Activated CD4-positive, alpha-beta T cell treated with anti-CD3 and anti-CD28 coated beads for 36 hours (primary cell): ENCODE measurements at regions not wholly inside any gene's neighbourhood (a gene's known extent, or its start where the extent isn't known, plus 50 kb on each side); places are given as distances from the start of the nearest gene placed in this dataset.

Source experiments
- ATAC-seq: fragments of 200-7000 bp; cut with Tn5 transposase; one replicate; pipeline ENCODE4 v1.10.0; 2021; ENCODE audit warnings: mild to moderate bottlenecking, moderate library complexity
- CTCF ChIA-PET: fragments of 350-600 bp; sonication (Branson Sonifier 250); formaldehyde crosslinking; loops from one replicate; lab custom pipeline; 2021; ENCODE audit warnings: antibody characterized with exemption; lab: Charles Lee
- POLR2A ChIA-PET: fragments of 350-600 bp; sonication (Branson Sonifier 250); formaldehyde crosslinking; loops from one replicate; lab custom pipeline; 2021; ENCODE audit warnings: antibody characterized with exemption, inconsistent platforms; lab: Charles Lee
- DNase-seq: peaks from one replicate; pipeline ENCODE4 v3.0.0-alpha.2; 2020
- H3K27ac Mint-ChIP-seq: one replicate; pipeline ENCODE4 v1.8.0; 2021; ENCODE audit warnings: mixed read lengths
- H3K27me3 Mint-ChIP-seq: one replicate; pipeline ENCODE4 v1.8.0; 2021; ENCODE audit warnings: mixed read lengths
- H3K36me3 Mint-ChIP-seq: one replicate; pipeline ENCODE4 v1.8.0; 2021; ENCODE audit warnings: low read depth, mixed read lengths
- H3K4me1 Mint-ChIP-seq: one replicate; pipeline ENCODE4 v1.8.0; 2021; ENCODE audit warnings: mixed read lengths
- H3K4me3 Mint-ChIP-seq: one replicate; pipeline ENCODE4 v1.8.0; 2021; ENCODE audit warnings: mild to moderate bottlenecking, moderate library complexity, mixed read lengths
- H3K9me3 Mint-ChIP-seq: one replicate; pipeline ENCODE4 v1.8.0; 2021; ENCODE audit warnings: low read depth, mixed read lengths
- intact Hi-C, 2 experiments: fragments of 100-400 bp; cut with DNase I in 1 of 2; cut with micrococcal nuclease in 1 of 2; formaldehyde crosslinking; loops; one replicate each; pipeline versions ENCODE4 v1.14.2 to v1.15.1; 2022 to 2024; cut with DNase I, micrococcal nuclease

DNA sequence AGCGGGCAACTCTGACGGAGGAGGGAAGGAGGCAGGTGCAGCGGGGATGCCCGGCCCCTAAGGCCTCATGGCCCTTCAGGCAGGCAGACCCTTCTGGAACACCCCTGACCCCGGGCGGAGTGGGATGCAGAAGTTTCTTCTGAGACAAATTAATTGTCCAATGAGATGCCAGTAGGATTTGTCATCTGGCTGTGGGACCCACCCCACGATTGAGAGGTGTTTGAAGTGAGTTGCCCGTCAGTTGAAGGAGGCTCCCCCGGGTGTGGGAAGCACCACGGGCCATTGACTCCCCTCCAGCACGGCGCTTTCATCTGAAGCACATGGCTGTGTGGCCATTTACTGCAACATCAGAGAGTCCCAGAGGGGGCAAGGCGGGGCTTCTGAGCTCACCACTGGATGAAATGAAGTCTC lies 527.8 kb downstream of the BRD1 start:
- intact Hi-C loops = loop anchor here in 1 of 2 experiments (10.0 kb wide), 1 partner anchor 725 kb away; no protein-coding TSS in a partner anchor

GRCh38 chr22:49298834-49299750 lies 528.6 kb downstream of the BRD1 start:
- Mint-ChIP-seq H3K27ac (no peak overlapping the region), H3K4me1 (no peaks in the 10 kb centered on the region), H3K9me3 (no peaks in the 10 kb centered on the region), H3K36me3 (no peaks in the 10 kb centered on the region), H3K4me3 (no peak overlapping the region), H3K27me3 (peaks cover 7% of the 10 kb centered on the region)
- intact Hi-C loops = no loop called here
- CTCF ChIA-PET = no interaction called here
- POLR2A ChIA-PET = no interaction called here
- DNase-seq (no peak), ATAC-seq (no peak)

More for the DNA sequence above, 527.8 kb downstream of the BRD1 start:
- Mint-ChIP-seq H3K27ac (no peak overlapping the region), H3K4me3 (no peak overlapping the region), H3K36me3 (no peaks in the 10 kb centered on the region), H3K9me3 (no peaks in the 10 kb centered on the region), H3K27me3 (peaks cover 7% of the 10 kb centered on the region), H3K4me1 (no peaks in the 10 kb centered on the region)
- DNase-seq (no peak), ATAC-seq (no peak)
- ChIA-PET POLR2A (no interaction called here), CTCF (no interaction called here)

DNA sequence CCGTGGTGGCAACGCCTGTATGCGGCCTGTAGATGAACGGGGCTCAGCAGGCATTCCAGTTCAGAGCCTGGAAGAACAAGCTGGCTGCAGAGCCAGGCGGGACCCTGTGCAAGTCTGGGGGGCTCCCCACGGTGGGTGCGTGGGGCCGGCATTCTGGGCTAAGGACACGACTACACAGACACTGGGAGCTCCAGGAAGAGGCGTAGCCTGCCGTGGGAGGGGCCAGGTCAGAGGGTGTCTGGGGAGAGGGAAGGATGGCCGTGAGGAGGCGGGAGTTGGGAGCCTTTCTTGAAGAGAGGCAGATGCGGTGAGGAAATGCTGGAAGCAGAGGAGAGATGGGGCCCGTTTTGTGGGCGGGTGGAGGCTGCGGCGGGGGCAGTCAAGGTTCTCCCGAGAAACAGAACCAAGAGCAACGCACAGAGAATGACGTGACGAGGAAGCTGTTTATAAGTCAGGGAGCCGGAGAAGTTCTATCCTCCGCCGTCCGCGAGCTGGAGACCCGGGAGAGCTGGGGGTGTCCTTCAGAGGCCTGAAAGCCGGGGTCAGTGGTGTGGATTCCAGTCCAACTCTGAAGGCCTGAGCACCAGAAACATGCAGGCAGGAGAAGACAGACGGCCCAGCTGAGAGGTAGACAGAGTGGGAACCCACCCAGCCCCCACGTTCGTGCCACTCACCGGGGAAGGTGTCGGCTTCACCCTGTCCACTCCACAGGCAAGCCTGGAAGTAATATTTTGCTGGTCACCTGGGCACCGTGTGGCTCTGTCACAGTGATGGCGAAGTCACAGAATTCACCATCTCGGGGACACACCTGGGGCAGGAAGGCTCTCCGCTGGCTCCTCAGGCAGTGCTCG lies 529.6 kb downstream of the BRD1 start:
- Mint-ChIP-seq H3K4me3 (no peak overlapping the region), H3K27me3 (peaks cover 2% of the 10 kb centered on the region), H3K4me1 (no peaks in the 10 kb centered on the region), H3K36me3 (no peaks in the 10 kb centered on the region), H3K9me3 (peaks cover 4% of the 10 kb centered on the region), H3K27ac (no peak overlapping the region)
- DNase-seq (no peak), ATAC-seq (no peak)
- intact Hi-C loops = no loop called here
- ChIA-PET CTCF (no interaction called here), POLR2A (no interaction called here)

DNA sequence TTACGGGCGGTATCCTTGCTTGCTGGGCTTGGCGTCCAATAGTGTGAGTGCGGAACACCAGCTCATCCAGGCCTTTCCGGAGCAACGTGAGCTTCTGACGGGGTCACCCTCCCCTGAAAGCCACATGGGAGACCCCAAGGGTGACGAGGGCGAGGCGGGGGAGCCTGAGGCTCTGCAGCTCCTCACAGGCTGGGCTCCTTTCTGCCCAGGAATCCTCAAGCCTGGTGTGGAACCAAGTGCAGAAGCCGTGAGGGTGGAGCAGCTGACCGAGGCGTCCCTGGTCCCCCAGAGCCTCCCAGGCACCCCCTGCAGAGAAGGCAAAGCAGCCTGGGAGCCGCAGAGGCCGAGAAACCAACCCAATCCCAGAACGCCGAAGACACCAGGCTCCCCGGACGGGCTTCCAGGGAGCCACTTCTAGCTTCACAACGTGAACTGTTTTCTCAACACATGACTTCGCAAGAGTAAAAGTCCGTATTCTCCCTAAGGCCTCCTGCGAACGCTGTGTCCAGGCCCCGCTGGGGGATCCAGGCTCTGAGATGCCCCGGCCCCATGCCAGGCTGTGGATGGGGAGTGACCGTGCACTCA lies 530.3 kb downstream of the BRD1 start:
- ATAC-seq (no peak), DNase-seq (no peak)
- H3K4me1 Mint-ChIP-seq = no peaks in the 10 kb centered on the region
- H3K4me3 Mint-ChIP-seq = no peak overlapping the region
- H3K9me3 Mint-ChIP-seq = peaks cover 4% of the 10 kb centered on the region
- no peaks in the 10 kb centered on the region for H3K36me3 Mint-ChIP-seq
- ChIA-PET CTCF (interaction anchor here (0.5 kb wide), 1 partner anchor 101 kb away, joined by 3 read pairs; no protein-coding TSS in a partner anchor), POLR2A (no interaction called here)
- intact Hi-C loops = no loop called here
- no peak overlapping the region for H3K27ac Mint-ChIP-seq
- no peaks in the 10 kb centered on the region for H3K27me3 Mint-ChIP-seq

DNA sequence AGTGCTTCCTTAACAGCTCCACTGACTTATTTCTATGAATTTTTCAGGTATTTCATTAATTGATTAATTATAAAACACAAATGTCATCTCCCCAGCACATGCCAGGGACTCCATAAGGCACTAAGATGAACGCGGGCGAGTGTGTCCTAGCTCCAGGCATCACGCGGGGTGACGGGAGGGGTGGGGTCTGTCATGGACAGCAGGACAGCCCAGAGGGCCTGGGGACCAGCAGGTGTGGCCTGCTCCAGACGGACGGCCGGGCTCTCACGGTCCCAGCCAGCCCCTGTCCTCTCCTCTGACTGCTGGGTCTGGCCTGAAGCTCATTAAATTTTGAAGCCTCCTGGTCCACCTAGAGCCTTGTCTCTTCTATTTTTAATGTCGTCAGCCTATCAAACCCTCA lies 531.1 kb downstream of the BRD1 start:
- H3K27ac Mint-ChIP-seq = no peak overlapping the region
- DNase-seq = no peak

GRCh38 chr22:49295851-49296560 lies 531.7 kb downstream of the BRD1 start:
- Mint-ChIP-seq H3K4me3 (no peak overlapping the region), H3K27me3 (peaks cover 3% of the 10 kb centered on the region), H3K4me1 (no peaks in the 10 kb centered on the region), H3K36me3 (no peaks in the 10 kb centered on the region), H3K9me3 (peaks cover 4% of the 10 kb centered on the region), H3K27ac (no peak overlapping the region)
- ATAC-seq (no peak), DNase-seq (no peak)
- ChIA-PET POLR2A (no interaction called here), CTCF (no interaction called here)
- intact Hi-C loops = no loop called here

More for the DNA sequence above, 531.1 kb downstream of the BRD1 start:
- Mint-ChIP-seq H3K9me3 (peaks cover 4% of the 10 kb centered on the region), H3K4me3 (no peak overlapping the region), H3K36me3 (no peaks in the 10 kb centered on the region), H3K27me3 (peaks cover 2% of the 10 kb centered on the region), H3K4me1 (no peaks in the 10 kb centered on the region)
- POLR2A ChIA-PET = no interaction called here
- CTCF ChIA-PET = no interaction called here
- no peak for ATAC-seq
- intact Hi-C loops = no loop called here

- no peaks in the 10 kb centered on the region for H3K36me3 Mint-ChIP-seq
- no peak overlapping the region for H3K4me3 Mint-ChIP-seq
- H3K4me1 Mint-ChIP-seq = no peaks in the 10 kb centered on the region
- peaks cover 4% of the 10 kb centered on the region for H3K9me3 Mint-ChIP-seq
- ATAC-seq (no peak), DNase-seq (no peak)
- CTCF ChIA-PET = no interaction called here
- peaks cover 4% of the 10 kb centered on the region for H3K27me3 Mint-ChIP-seq
- H3K27ac Mint-ChIP-seq = no peak overlapping the region
- POLR2A ChIA-PET = no interaction called here
- intact Hi-C loops = no loop called here
These were observed 532.3 kb downstream of the BRD1 start for GRCh38 chr22:49295465-49295743.

DNA sequence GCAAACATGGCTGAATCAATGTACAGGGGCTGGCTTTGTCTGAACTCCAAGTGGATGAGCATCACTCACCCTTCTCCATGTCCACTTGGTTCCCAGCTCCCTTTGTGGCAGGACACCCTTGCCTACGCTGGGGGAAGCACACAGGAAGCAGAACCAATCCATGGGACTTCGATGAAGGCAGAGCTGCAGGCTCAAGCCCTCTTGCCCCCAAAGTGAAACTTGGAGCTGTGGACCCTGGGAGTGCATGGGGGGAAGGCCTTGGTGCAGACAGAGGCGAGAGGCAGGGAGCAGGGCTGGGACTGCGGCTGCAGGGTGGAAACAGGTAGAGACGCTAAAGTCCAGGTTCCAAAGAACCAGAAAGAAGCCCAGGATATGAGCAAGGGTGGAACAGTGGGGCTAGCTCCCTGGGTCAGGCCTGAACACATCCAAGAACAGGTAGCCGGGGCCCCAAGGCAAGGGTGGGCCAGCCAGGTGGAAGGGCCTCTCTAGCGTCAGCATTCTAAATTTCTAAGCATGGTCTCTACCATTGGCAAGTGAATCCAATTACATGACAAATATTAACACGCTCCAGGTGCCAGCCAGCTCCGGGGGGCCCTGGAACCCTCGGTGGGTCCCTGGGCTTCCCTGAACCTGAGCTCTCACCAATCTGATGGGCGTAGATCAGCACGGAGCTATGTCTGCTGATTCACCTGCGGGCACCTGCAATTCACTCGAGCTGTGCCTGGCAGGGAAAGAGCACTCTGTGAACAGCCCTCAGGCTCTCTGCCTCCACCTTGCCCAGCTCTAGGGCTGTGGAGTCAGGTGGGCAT lies 532.8 kb downstream of the BRD1 start:
- Mint-ChIP-seq H3K9me3 (peaks cover 4% of the 10 kb centered on the region), H3K36me3 (no peaks in the 10 kb centered on the region), H3K4me1 (no peaks in the 10 kb centered on the region), H3K4me3 (no peak overlapping the region), H3K27me3 (peaks cover 7% of the 10 kb centered on the region), H3K27ac (no peak overlapping the region)
- intact Hi-C loops = no loop called here
- ChIA-PET POLR2A (no interaction called here), CTCF (interaction anchor here (1.1 kb wide), 1 partner anchor 10 kb away, joined by 3 read pairs; no protein-coding TSS in a partner anchor)
- ATAC-seq (no peak), DNase-seq (no peak)

GRCh38 chr22:49292909-49293308 lies 534.8 kb downstream of the BRD1 start:
- no peak for DNase-seq
- H3K36me3 Mint-ChIP-seq = no peaks in the 10 kb centered on the region
- no peak overlapping the region for H3K27ac Mint-ChIP-seq
- H3K4me1 Mint-ChIP-seq = no peaks in the 10 kb centered on the region
- CTCF ChIA-PET = interaction anchor here (0.6 kb wide), 1 partner anchor 1003 kb away, joined by 4 read pairs; no protein-coding TSS in a partner anchor
- intact Hi-C loops = no loop called here
- H3K27me3 Mint-ChIP-seq = peaks cover 7% of the 10 kb centered on the region
- ATAC-seq = no peak
- peaks cover 4% of the 10 kb centered on the region for H3K9me3 Mint-ChIP-seq
- POLR2A ChIA-PET = no interaction called here
- H3K4me3 Mint-ChIP-seq = no peak overlapping the region

DNA sequence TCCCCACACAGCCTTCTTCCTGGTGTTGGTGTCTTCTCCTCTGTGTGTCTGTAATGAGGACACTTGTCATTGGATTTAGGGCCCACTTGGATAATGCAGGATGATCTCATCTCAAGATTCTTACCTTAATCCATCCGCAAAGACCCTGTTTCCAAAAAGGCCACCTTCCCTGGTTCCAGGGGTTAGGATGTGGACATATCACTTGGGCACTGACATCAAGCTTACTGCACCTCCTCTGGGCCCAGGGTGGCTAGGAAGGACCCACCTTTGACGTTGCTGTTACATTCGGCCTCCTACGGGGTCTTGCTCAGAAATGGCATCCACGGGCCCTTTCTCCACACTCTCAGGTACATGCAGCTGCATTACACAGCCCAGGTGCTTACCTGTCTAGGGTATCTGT lies 535.9 kb downstream of the BRD1 start:
- intact Hi-C loops = no loop called here
- H3K27ac Mint-ChIP-seq = no peak overlapping the region
- ATAC-seq (no peak), DNase-seq (no peak)
- H3K4me3 Mint-ChIP-seq = no peak overlapping the region
- CTCF ChIA-PET = no interaction called here
- POLR2A ChIA-PET = no interaction called here
- no peaks in the 10 kb centered on the region for H3K4me1 Mint-ChIP-seq
- no peaks in the 10 kb centered on the region for H3K36me3 Mint-ChIP-seq
- H3K9me3 Mint-ChIP-seq = peaks cover 4% of the 10 kb centered on the region
- H3K27me3 Mint-ChIP-seq = peaks cover 7% of the 10 kb centered on the region
